ENCODE measurements at regions not wholly inside any gene's neighbourhood (a gene's known extent, or its start where the extent isn't known, plus 50 kb on each side); places are given as distances from the start of the nearest gene placed in this dataset.
"Not testable (repeated sequence)": the region's sequence is repeated elsewhere in the genome, so short reads cannot be mapped to it uniquely, and the experiment has no call there.

DNA sequence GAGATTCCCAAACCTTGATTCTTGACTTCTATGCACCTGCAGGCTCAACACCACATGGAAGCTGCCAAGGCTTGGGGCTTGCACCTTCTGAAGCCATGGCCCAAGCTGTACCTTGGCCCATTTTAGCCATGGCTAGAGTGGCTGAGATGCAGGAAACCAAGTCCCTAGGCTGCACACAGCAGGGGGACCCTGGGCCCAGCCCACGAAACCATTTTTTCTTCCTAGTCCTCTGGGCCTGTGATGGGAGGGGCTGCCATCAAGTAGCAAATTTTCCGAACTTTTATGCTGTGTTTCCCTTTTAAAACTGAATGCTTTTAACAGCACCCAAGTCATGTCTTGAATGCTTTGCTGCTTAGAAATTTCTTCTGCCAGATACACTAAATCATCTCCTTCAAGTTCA, 253.9 kb upstream of the RPS23 start:
- not testable (repeated sequence) for DNase-seq

GRCh38 chr5:82526540-82526939, 248.4 kb upstream of the RPS23 start:
- DNase-seq, result no peak

DNA sequence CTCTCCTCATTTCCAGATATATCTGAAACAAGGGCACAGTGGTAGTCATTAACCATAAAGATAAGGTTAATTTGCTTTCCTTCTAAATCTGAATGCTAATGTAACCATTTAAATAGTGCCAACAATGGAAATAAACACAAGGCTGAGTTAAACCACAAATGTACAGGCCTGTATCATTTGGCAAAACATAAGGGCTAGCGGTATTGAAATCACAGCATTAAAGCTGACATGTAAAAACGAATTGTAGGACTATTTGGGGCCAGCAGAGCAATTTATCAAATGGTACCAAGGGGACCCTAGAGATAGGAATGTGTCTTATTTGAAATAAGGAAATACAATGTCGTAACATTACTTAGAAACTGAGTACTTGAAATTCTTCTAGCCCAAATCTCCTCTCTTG, 247.5 kb upstream of the RPS23 start:
- no peak for DNase-seq

DNA sequence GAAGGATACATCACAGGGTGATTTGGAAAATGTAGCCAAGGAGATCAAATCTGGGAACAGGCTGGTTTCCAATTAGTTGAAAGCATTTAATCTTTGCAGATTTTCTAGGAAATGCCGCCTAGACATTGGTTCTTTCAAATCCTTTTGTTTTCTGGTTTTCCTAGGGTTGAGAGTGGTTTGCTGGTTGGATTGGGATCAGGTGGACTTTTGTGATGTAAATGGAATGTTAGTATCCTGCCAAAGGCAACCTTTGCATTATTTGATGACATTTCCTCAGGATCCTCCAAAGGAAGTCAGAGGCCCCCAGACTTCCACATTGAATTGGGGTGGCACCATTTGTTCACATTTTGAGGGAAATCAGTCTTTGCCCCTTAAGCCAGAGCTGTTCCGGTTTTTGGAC, 245.5 kb upstream of the RPS23 start:
- no peak for DNase-seq

- DNase-seq, result no peak
Observed at GRCh38 chr5:82522897-82523296, 244.7 kb upstream of the RPS23 start.

DNA sequence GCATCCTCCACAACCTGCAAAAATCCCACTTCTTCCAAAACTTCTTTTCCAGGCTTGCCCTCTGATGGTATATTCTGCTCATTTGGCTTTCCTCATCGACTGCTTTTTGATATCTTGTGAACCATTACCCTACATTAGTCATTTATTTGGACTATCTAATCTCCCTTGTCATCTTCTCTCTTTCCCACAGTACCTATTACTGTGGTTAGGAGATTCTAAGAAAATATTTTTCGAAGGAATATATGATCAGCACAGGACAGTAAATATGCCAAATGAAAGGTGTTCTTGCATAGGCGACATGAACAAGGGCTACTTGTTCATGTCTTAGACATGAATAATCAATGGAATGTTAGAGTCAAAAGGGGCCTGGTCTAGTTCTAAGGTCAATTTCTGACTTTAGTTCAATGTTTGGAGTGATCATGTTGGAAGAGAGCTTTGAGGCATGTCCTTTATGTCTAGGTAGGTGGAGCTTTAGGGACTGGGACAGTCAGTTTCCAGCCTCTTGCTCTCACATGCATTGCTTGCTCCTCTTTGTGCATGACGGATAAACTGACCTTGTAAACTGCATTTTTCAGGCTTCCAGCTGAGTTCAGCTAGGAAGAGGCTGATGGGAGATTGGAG, 243.4 kb upstream of the RPS23 start:
- no peak for DNase-seq

DNA sequence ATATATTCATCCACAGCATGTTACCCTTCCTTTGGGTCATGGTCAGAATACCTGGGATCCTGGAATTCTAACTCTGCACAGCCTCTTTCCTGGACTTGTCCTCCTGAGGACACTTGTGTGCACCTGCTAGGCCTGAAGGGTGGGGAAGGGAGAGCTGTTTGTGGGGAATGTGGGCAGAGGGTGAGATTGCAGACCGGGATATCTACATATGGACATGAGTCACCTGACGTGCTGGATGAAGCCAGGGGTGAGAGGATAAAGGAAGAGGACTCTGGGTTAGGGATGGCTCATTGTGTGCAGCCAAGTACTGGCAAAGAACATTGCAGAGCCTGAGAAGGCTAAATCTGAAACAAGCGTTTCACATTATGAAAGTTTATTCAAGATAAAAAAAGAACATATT, 241.4 kb upstream of the RPS23 start:
- no peak for DNase-seq

GRCh38 chr5:82517544-82518075, 239.5 kb upstream of the RPS23 start:
- no peak for DNase-seq

DNA sequence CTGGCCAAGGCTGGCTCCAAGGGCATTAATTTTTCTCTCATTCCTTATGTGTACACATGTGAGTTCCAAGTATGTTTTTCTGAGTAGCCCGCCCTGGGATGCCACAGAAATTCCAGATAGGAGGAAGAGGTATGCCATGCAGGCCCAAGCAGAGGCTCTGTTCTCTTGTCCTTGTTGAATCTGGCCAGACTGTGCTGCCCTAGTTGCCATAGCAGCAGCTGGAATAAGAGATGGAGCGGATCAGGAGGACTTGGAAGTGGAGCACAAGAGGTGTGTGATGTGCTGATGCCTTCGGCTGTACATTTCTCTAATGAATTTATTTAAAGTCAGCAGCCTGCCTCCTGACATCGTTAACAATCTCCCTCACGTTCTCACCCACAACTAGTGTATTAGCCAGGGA, 235.6 kb upstream of the RPS23 start:
- DNase-seq, result no peak

DNA sequence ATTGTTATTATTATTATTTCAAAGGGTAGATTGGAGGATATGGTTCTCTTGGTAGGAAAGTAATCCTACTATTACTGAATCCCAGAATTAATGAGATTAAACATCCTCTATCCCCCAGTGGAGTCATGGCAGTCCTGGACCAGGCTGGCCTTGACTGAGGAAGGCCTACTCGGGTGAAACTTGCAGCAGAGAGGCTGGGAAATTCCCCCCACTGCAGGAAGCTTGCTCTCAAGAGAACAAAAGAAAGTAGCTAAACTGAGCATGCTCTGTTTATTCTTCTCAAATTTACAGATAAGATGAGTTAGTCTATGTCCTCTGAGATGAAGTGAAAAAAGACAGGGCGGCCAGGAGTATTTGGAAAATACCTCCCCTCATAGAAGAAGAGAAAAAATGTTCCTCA, 233.9 kb upstream of the RPS23 start:
- DNase-seq, result no peak

DNA sequence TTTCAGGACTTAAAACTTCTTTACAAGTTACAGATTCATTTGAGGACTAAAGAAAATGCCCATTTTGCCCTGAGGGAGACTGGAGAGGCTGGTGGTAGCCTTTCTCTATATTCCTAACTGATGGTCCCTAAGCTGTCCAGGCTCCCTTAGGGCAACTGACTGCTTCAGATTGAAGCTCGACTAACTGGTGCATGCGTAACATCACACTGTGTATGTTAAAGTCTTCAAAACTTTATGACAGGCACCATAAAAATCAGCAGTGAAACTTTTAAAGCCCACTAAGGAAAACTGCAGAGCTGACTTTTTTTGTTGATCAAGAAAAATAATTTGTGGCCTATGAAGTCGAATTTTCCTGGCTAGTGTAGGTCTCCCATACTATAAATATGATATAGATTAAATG, 233.0 kb upstream of the RPS23 start:
- DNase-seq, result no peak

- DNase-seq, result no peak
Observed at GRCh38 chr5:82509762-82510161, 231.6 kb upstream of the RPS23 start.

DNA sequence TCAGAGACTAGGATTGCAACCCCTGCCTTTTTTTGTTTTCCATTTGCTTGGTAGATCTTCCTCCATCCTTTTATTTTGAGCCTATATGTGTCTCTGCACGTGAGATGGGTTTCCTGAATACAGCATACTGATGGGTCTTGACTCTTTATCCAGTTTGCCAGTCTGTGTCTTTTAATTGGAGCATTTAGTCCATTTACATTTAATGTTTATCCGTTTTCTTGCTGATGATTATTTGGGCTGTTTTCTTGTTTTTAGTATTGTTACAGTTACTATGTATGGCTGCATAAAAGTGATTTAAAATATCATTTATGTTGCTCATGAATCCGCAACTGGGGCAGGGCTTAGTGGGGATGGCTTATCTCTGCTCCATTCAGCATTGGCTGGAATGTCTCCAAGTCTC, 228.2 kb upstream of the RPS23 start:
- not testable (repeated sequence) for DNase-seq

GRCh38 chr5:82499725-82500244, 221.6 kb upstream of the RPS23 start:
- no peak for DNase-seq

GRCh38 chr5:82497242-82497641, 219.1 kb upstream of the RPS23 start:
- no peak for DNase-seq

- no peak for DNase-seq
Observed at GRCh38 chr5:82494942-82495341, 216.8 kb upstream of the RPS23 start.

GRCh38 chr5:82493221-82493620, 215.1 kb upstream of the RPS23 start:
- no peak for DNase-seq

DNA sequence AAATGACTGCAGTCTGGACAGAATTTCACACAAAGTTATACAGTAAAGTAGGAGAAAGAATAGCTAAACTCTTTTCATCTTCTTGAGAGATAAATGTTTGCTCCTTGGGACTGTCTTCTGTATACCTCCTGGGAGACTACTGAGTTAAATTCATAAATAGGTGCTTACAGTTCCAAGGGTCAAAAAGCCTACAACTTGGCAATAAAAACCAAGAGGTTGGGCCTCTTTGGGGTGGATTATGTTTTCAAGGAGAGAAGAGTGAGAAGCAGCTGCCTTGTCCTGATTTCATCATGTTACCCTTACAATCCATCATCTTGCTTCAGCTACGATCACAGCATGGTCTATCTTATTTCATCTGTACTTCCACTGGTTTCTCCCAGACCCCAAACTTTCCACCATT, 213.2 kb upstream of the RPS23 start:
- DNase-seq, result no peak

GRCh38 chr5:82489683-82490082, 211.5 kb upstream of the RPS23 start:
- no peak for DNase-seq

GRCh38 chr5:82487131-82487530, 209.0 kb upstream of the RPS23 start:
- DNase-seq, result no peak

GRCh38 chr5:82480331-82480730, 202.2 kb upstream of the RPS23 start:
- DNase-seq, result no peak

DNA sequence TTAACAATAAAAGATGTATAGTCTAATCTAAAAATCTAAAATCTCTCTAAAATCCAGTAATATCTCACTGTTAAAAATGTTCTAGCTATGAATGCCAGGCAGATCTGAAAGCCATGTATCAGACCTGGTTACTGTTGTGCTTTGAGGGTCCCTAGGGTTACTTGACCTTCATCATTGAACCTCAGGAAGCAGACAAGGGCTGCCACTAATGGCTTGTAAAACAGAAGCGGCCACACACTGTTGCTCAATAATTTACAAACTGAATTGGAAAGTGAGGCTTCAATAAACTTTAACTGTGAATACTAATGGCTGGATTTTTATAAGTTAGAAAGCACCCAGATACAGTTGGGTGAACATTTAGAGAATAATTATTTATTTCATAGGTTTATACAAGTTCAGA, 198.0 kb upstream of the RPS23 start:
- no peak for DNase-seq

GRCh38 chr5:82473262-82473661, 195.1 kb upstream of the RPS23 start:
- no peak for DNase-seq

DNA sequence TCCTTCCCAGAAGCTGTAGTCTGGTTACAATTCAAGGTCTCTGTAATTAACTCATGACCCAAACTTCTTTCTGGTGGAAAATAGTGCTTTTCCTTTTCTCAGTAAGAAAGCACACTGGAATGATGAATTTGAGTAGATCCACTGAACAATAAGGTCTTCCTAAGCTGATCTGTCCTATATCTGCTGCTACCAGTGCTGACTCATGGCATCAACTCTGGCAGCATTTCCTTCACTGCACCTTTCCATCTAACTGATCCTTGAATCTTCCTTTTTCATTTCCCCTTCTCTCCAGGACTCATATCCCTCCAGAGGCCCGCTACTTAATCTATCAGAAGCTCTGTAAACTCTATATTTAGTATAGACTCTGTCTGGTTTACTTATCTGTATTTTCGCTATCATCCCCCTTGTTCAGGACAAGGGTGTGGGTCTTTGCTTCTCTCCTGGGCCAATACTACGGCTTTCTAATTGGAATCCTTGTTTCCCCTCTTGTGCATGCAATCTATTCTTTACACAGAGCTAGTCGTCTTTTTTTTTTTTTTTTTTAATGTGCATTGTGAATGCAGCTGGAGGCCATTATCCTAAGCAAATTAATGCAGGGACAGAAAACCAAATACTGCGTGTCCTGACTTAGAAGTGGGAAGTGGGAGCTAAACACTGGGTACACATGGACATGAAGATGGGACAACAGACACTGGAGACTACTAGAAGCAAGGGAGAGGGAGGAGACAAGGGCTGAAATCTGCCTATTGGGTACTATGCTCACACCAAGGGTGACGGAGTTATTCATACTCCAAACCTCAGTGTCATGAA, 192.2 kb upstream of the RPS23 start:
- DNase-seq, result no peak

Data from NCI-H1105 treated with DMSO at 0.1 percent for 48 hours (cell line).